Gastroesophageal sphincter (tissue), 4 donors: ENCODE measurements at regions not wholly inside any gene's neighbourhood (a gene's known extent, or its start where the extent isn't known, plus 50 kb on each side); places are given as distances from the start of the nearest gene placed in this dataset.

ENCODE experiments used
- ATAC-seq: fragments of 150-250 bp; one replicate; pipeline ENCODE4 v1.9.1; 2016; ENCODE audit warnings: mild to moderate bottlenecking, moderate library complexity
- H3K27ac ChIP-seq, 4 donors: fragments of 200-600 bp; sonication (generic) in 3 of 4; 1 replicate in 3 of 4; 2 replicates in 1 of 4; pipeline ENCODE4 v1.5.1; 2016 to 2019
- H3K27me3 ChIP-seq: fragments of 200-600 bp; sonication (generic); one replicate; pipeline ENCODE4 v1.5.1; 2019
- H3K36me3 ChIP-seq, 2 donors: fragments of 200-600 bp; sonication (generic); one replicate each; pipeline ENCODE4 v1.5.1; 2019; ENCODE audit warnings: control low read depth in 1 of 2
- H3K4me1 ChIP-seq, 3 donors: fragments of 200-600 bp; sonication (generic); 1 replicate in 2 of 3; 2 replicates in 1 of 3; pipeline ENCODE4 v1.5.1; 2016 to 2019; ENCODE audit warnings: control low read depth in 2 of 3
- H3K4me3 ChIP-seq, 2 donors: fragments of 200-600 bp; sonication (generic); one replicate each; pipeline ENCODE4 v1.5.1; 2019; ENCODE audit warnings: mild to moderate bottlenecking in 1 of 2, moderate library complexity in 1 of 2
- H3K9me3 ChIP-seq, 3 donors: fragments of 200-600 bp; sonication (generic); one replicate each; pipeline ENCODE4 v1.5.1; 2017 to 2019; ENCODE audit warnings: control low read depth in 2 of 3
- CTCF ChIP-seq, 4 experiments: fragments of 200-600 bp in 2 of 4; fragments of 450-650 bp in 2 of 4; sonication (generic) in 1 of 4; IDR thresholded peaks; one replicate each; pipeline ENCODE4 v1.5.1; 2017 to 2019; ENCODE audit warnings: antibody characterized with exemption in 4 of 4, mild to moderate bottlenecking in 2 of 4, moderate library complexity in 2 of 4
- EP300 ChIP-seq: sonication (generic); formaldehyde crosslinking; IDR thresholded peaks from one replicate; pipeline ENCODE4 v1.6.1; 2017; ENCODE audit warnings: antibody characterized with exemption, mild to moderate bottlenecking
- POLR2A ChIP-seq, 2 donors: fragments of 450-650 bp; IDR thresholded peaks; one replicate each; pipeline ENCODE4 v1.6.1; 2017; ENCODE audit warnings: antibody characterized with exemption in 2 of 2, mild to moderate bottlenecking in 2 of 2, moderate library complexity in 1 of 2
- POLR2AphosphoS5 ChIP-seq: sonication (generic); formaldehyde crosslinking; IDR thresholded peaks from one replicate; pipeline ENCODE4 v1.6.1; 2017; ENCODE audit warnings: antibody characterized with exemption
- WGBS, 2 donors: methylation state at CpG; one replicate each; pipeline ENCODE4 v1.1.5; 2018; ENCODE audit warnings: low coverage in 1 of 2; 5-methylcytosine and 5-hydroxymethylcytosine counted together

DNA sequence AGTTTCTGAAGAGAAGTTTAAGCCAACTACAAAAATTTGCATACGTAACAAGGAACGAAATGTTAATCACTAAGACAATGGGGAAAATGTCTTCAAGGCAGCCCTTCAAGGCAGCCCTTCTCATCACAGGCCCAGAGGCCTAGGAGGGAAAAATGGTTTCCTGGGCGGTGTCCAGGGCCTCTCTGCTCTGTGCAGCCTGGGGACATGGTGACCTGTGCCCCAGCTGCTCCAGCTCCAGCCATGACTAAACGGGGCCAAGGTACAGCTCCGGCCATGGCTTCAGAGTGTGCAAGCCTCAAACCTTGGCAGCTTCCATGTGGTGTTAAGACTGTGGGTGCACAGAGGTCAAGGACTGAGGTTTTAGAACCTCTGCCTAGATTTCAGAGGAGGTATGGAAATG, 325.1 kb downstream of the FRK start:
- H3K4me3 ChIP-seq: no peak overlapping the region
- no peak for TF ChIP-seq CTCF (IDR thresholded peaks at IDR 0.05)
- TF ChIP-seq POLR2A (IDR thresholded peaks at IDR 0.05): no peak
- no peak for TF ChIP-seq EP300
- no peak for TF ChIP-seq POLR2AphosphoS5
- H3K4me1 ChIP-seq: no peaks in the 10 kb centered on the region
- ATAC-seq: no peak
- H3K36me3 ChIP-seq: no peaks in the 10 kb centered on the region
- H3K27ac ChIP-seq: no peak overlapping the region
- H3K27me3 ChIP-seq: no peaks in the 10 kb centered on the region
- WGBS, 2 donors: 77 to 87% methylated on average over 3 of the region's 5 CpGs
- no peaks in the 10 kb centered on the region for H3K9me3 ChIP-seq

- no peaks in the 10 kb centered on the region for H3K36me3 ChIP-seq
- no peaks in the 10 kb centered on the region for H3K4me1 ChIP-seq
- no peak for TF ChIP-seq CTCF (IDR thresholded peaks at IDR 0.05)
- no peak for TF ChIP-seq POLR2AphosphoS5
- no peak for TF ChIP-seq EP300
- no peak for TF ChIP-seq POLR2A (IDR thresholded peaks at IDR 0.05)
- H3K4me3 ChIP-seq: no peak overlapping the region
- ATAC-seq: no peak
- no peaks in the 10 kb centered on the region for H3K27me3 ChIP-seq
- H3K9me3 ChIP-seq: no peaks in the 10 kb centered on the region
- H3K27ac ChIP-seq: no peak overlapping the region
These were observed 327.3 kb downstream of the FRK start for GRCh38 chr6:115733426-115733825.

- Histone ChIP-seq H3K9me3 (no peaks in the 10 kb centered on the region), H3K36me3 (no peaks in the 10 kb centered on the region), H3K4me3 (no peak overlapping the region), H3K27ac (no peak overlapping the region), H3K4me1 (no peaks in the 10 kb centered on the region), H3K27me3 (no peaks in the 10 kb centered on the region)
- TF ChIP-seq CTCF (IDR thresholded peaks at IDR 0.05): no peak
- TF ChIP-seq EP300: no peak
- no peak for TF ChIP-seq POLR2AphosphoS5
- TF ChIP-seq POLR2A (IDR thresholded peaks at IDR 0.05): no peak
- ATAC-seq: no peak
- 75 to 90% methylated on average over 2 to 3 of the region's 5 CpGs for WGBS, 2 donors
These were observed 331.7 kb downstream of the FRK start for GRCh38 chr6:115729036-115729435.

- H3K36me3 ChIP-seq: no peaks in the 10 kb centered on the region
- no peak overlapping the region for H3K27ac ChIP-seq
- no peak for ATAC-seq
- H3K4me1 ChIP-seq: no peaks in the 10 kb centered on the region
- no peaks in the 10 kb centered on the region for H3K27me3 ChIP-seq
- H3K9me3 ChIP-seq: no peaks in the 10 kb centered on the region
- TF ChIP-seq POLR2A (IDR thresholded peaks at IDR 0.05): no peak
- no peak for TF ChIP-seq POLR2AphosphoS5
- TF ChIP-seq EP300: no peak
- TF ChIP-seq CTCF (IDR thresholded peaks at IDR 0.05): no peak
- no peak overlapping the region for H3K4me3 ChIP-seq
These were observed 332.5 kb downstream of the FRK start for GRCh38 chr6:115728171-115728570.

DNA sequence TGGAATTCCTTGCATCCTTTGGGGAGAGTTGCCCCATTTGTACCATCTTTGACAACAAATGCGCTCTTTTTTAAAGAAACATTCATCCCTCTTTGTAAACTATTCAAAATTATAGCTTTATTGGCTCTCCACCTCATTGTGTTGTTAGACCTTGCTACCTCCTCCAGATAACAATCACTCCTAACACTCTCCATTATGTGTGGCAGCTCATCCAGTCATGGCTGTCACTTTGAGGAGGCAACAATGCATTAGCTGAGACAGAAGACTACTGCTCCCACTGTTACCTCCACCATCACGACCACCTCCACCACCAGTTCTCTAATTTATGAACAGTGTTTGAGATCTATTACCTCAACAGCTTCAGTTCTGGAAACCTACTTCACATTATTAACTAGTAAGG, 339.1 kb downstream of the FRK start:
- ATAC-seq: no peak
- Histone ChIP-seq H3K4me1 (no peaks in the 10 kb centered on the region), H3K4me3 (no peak overlapping the region), H3K9me3 (no peaks in the 10 kb centered on the region), H3K36me3 (no peaks in the 10 kb centered on the region), H3K27ac (no peak overlapping the region), H3K27me3 (no peaks in the 10 kb centered on the region)
- 79 to 81% methylated on average over 2 of the region's 2 CpGs for WGBS, 2 donors
- TF ChIP-seq POLR2A (IDR thresholded peaks at IDR 0.05) (no peak), CTCF (IDR thresholded peaks at IDR 0.05) (no peak), EP300 (no peak), POLR2AphosphoS5 (no peak)
